ENCODE measurements at regions not wholly inside any gene's neighbourhood (a gene's known extent, or its start where the extent isn't known, plus 50 kb on each side); places are given as distances from the start of the nearest gene placed in this dataset.
"Not testable (repeated sequence)": the region's sequence is repeated elsewhere in the genome, so short reads cannot be mapped to it uniquely, and the experiment has no call there.

DNA sequence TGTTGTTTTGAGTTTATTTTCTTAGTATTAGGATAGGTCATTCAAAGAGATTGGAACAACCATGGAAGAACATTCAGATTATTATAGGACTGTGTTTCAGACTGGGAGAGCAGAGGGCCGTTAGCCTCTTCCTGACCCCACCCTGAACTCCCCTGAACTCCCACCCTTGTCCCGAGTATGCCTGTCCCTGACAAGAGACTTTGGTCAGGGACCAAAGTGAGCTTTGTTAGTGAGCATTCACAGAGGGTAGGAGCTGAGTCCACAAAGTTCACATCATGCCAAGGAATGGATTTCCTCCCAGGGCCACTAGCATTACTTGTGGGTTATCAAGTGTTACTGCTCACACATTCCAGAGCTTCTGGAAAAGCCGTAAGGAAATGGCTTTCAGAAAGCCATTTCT lies 94.7 kb upstream of the IKBKE start:
- H3K4me1 ChIP-seq (ENCODE audit: insufficient read depth, low read length); H3K4me3 ChIP-seq (ENCODE audit: low read depth in 1 of 2, low read length in 2 of 2); H3K9ac ChIP-seq (ENCODE audit: low read depth, low read length); DNase-seq; H3K27ac ChIP-seq (ENCODE audit: low read length); ATAC-seq (ENCODE audit: insufficient read depth, low read depth); H3K9me3 ChIP-seq (ENCODE audit: insufficient read depth, low read length, severe bottlenecking); H4K20me1 ChIP-seq (ENCODE audit: insufficient read depth, low read length); H3K79me2 ChIP-seq (ENCODE audit: insufficient read depth, low read length); H2AFZ ChIP-seq (ENCODE audit: low read depth, low read length); H3K4me2 ChIP-seq (ENCODE audit: insufficient read depth, low read length); H3K36me3 ChIP-seq (ENCODE audit: insufficient read depth, low read length); H3K27me3 ChIP-seq (ENCODE audit: insufficient read depth, low read length, poor library complexity): not testable (repeated sequence)

DNA sequence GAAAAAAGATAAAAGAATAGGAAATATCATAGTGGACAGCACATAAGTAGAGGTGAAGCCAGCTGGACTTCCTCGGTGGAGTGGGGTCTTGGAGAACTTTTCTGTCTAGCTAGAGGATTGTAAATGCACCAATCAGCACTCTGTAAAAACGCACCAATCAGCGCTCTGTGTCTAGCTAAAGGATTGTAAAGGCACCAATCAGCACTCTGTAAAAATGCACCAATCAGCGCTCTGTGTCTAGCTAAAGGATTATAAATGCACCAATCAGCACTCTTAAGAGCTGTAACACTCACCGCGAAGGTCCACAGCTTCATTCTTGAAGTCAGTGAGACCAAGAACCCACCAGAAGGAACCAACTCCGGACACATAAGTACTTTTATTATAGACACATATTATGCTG lies 91.8 kb upstream of the IKBKE start:
- DNase-seq; H3K9ac ChIP-seq (ENCODE audit: low read depth, low read length); H4K20me1 ChIP-seq (ENCODE audit: insufficient read depth, low read length); ATAC-seq (ENCODE audit: insufficient read depth, low read depth); H3K9me3 ChIP-seq (ENCODE audit: insufficient read depth, low read length, severe bottlenecking); H2AFZ ChIP-seq (ENCODE audit: low read depth, low read length); H3K36me3 ChIP-seq (ENCODE audit: insufficient read depth, low read length); H3K27ac ChIP-seq (ENCODE audit: low read length); H3K4me2 ChIP-seq (ENCODE audit: insufficient read depth, low read length); H3K4me3 ChIP-seq (ENCODE audit: low read depth in 1 of 2, low read length in 2 of 2); H3K27me3 ChIP-seq (ENCODE audit: insufficient read depth, low read length, poor library complexity); H3K79me2 ChIP-seq (ENCODE audit: insufficient read depth, low read length); H3K4me1 ChIP-seq (ENCODE audit: insufficient read depth, low read length): not testable (repeated sequence)

DNA sequence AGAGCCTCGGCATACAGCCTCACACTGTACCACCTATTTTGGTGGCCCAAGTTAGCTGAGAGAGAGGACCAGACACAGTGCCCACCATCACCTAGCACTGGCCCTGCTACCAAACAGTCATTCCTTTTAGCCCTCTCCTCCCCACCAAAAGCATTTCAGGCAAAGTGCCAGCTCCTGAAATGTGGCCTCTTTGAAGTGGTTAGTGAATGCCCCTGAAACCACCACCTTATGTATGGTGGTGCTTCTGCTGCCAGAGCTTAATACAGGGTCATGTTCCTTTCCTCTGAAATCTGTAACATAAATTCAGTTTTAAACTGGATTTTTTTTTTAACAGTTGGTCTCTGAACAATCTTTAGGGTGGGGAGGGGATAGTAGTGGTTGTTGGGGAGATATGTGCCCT lies 91.0 kb upstream of the IKBKE start:
- H3K4me1 ChIP-seq (ENCODE audit: insufficient read depth, low read length); H4K20me1 ChIP-seq (ENCODE audit: insufficient read depth, low read length); H3K27ac ChIP-seq (ENCODE audit: low read length); H3K9ac ChIP-seq (ENCODE audit: low read depth, low read length); H3K79me2 ChIP-seq (ENCODE audit: insufficient read depth, low read length); H3K27me3 ChIP-seq (ENCODE audit: insufficient read depth, low read length, poor library complexity); DNase-seq; H3K36me3 ChIP-seq (ENCODE audit: insufficient read depth, low read length); H2AFZ ChIP-seq (ENCODE audit: low read depth, low read length); H3K4me3 ChIP-seq (ENCODE audit: low read depth in 1 of 2, low read length in 2 of 2); H3K9me3 ChIP-seq (ENCODE audit: insufficient read depth, low read length, severe bottlenecking); H3K4me2 ChIP-seq (ENCODE audit: insufficient read depth, low read length): not testable (repeated sequence)
- ATAC-seq (ENCODE audit: insufficient read depth, low read depth) = peak; percentile 97

DNA sequence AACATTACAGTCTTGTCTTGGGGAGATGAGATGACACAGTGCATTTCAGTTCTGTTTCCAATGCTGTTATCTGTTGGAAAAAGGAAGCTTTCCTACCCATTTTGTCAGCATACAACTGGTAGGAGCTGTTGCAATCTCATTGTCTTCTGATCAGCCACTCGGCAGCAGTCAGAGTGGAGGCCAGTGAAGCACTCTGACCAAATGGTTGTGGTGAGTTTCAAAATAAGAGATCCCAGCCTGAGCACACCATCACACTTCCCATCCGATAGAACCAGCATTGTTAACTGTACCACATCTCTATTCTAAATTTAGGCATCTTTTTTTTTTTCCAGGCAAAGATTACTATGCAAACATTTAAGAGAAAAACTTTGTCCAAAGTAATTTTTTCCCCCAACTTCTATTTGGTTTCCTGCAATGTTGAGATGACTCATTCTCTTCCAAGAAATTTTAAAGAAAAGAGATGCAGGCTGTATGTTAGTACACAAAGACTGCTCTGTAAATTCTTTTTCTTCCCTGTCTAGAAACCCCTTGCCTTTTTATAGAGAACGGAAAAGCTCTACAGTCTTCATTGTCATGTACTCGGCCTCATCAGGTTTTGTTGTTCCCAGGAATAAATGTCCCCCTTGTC lies 90.0 kb upstream of the IKBKE start:
- not testable (repeated sequence) for H4K20me1 ChIP-seq (ENCODE audit: insufficient read depth, low read length); H3K27ac ChIP-seq (ENCODE audit: low read length); H3K9ac ChIP-seq (ENCODE audit: low read depth, low read length); H3K27me3 ChIP-seq (ENCODE audit: insufficient read depth, low read length, poor library complexity); H3K36me3 ChIP-seq (ENCODE audit: insufficient read depth, low read length); H3K4me3 ChIP-seq (ENCODE audit: low read depth in 1 of 2, low read length in 2 of 2); DNase-seq; H3K4me1 ChIP-seq (ENCODE audit: insufficient read depth, low read length); H3K9me3 ChIP-seq (ENCODE audit: insufficient read depth, low read length, severe bottlenecking); H3K79me2 ChIP-seq (ENCODE audit: insufficient read depth, low read length); H3K4me2 ChIP-seq (ENCODE audit: insufficient read depth, low read length); ATAC-seq (ENCODE audit: insufficient read depth, low read depth); H2AFZ ChIP-seq (ENCODE audit: low read depth, low read length)

- H3K4me3 ChIP-seq (ENCODE audit: low read depth in 1 of 2, low read length in 2 of 2); DNase-seq; H3K79me2 ChIP-seq (ENCODE audit: insufficient read depth, low read length); H3K9ac ChIP-seq (ENCODE audit: low read depth, low read length); H3K4me2 ChIP-seq (ENCODE audit: insufficient read depth, low read length); H3K9me3 ChIP-seq (ENCODE audit: insufficient read depth, low read length, severe bottlenecking); H3K27ac ChIP-seq (ENCODE audit: low read length); H4K20me1 ChIP-seq (ENCODE audit: insufficient read depth, low read length); H3K27me3 ChIP-seq (ENCODE audit: insufficient read depth, low read length, poor library complexity); ATAC-seq (ENCODE audit: insufficient read depth, low read depth); H2AFZ ChIP-seq (ENCODE audit: low read depth, low read length); H3K36me3 ChIP-seq (ENCODE audit: insufficient read depth, low read length); H3K4me1 ChIP-seq (ENCODE audit: insufficient read depth, low read length): not testable (repeated sequence)
Measured at GRCh38 chr1:206380791-206381610, 89.3 kb upstream of the IKBKE start.
